ENCODE measurements at regions not wholly inside any gene's neighbourhood (a gene's known extent, or its start where the extent isn't known, plus 50 kb on each side); places are given as distances from the start of the nearest gene placed in this dataset.
"Not testable (repeated sequence)": the region's sequence is repeated elsewhere in the genome, so short reads cannot be mapped to it uniquely, and the experiment has no call there.

- Histone ChIP-seq H3K79me2 (ENCODE audit: low read length) (no peaks in the 10 kb centered on the region), H3K9me3 (ENCODE audit: insufficient read depth, low read length) (no peaks in the 10 kb centered on the region), H3K4me3 (ENCODE audit: low read length) (no peak overlapping the region), H3K27me3 (ENCODE audit: low read depth, low read length) (no peaks in the 10 kb centered on the region), H4K20me1 (ENCODE audit: insufficient read depth, low read length) (no peaks in the 10 kb centered on the region), H3K4me2 (ENCODE audit: low read length) (no peak overlapping the region), H3K9ac (ENCODE audit: low read length) (no peak overlapping the region), H3K4me1 (ENCODE audit: low read length) (no peaks in the 10 kb centered on the region), H3K36me3 (replicated peaks; ENCODE audit: low read depth, low read length) (no peaks in the 10 kb centered on the region), H3K27ac (ENCODE audit: low read length) (no peak overlapping the region), H2AFZ (ENCODE audit: low read depth, low read length) (no peak overlapping the region)
- TF ChIP-seq EZH2phosphoT487 (IDR thresholded peaks at IDR 0.05; ENCODE audit: low read depth), result no peak
Observed at GRCh38 chrX:93419642-93420041, 253.7 kb downstream of the NAP1L3 start.

GRCh38 chrX:93404121-93404520 is 269.3 kb downstream of the NAP1L3 start:
- Histone ChIP-seq H2AFZ (ENCODE audit: low read depth, low read length) (no peak overlapping the region), H3K9me3 (ENCODE audit: insufficient read depth, low read length) (no peaks in the 10 kb centered on the region), H3K4me3 (ENCODE audit: low read length) (no peak overlapping the region), H3K27me3 (ENCODE audit: low read depth, low read length) (no peaks in the 10 kb centered on the region), H3K27ac (ENCODE audit: low read length) (no peak overlapping the region), H3K9ac (ENCODE audit: low read length) (no peak overlapping the region), H4K20me1 (ENCODE audit: insufficient read depth, low read length) (no peaks in the 10 kb centered on the region), H3K4me2 (ENCODE audit: low read length) (no peak overlapping the region), H3K4me1 (ENCODE audit: low read length) (no peaks in the 10 kb centered on the region), H3K79me2 (ENCODE audit: low read length) (no peaks in the 10 kb centered on the region), H3K36me3 (replicated peaks; ENCODE audit: low read depth, low read length) (no peaks in the 10 kb centered on the region)
- TF ChIP-seq EZH2phosphoT487 (IDR thresholded peaks at IDR 0.05; ENCODE audit: low read depth) (no peak), CTCF (IDR thresholded peaks at IDR 0.05; ENCODE audit: low read depth, low read length) (no peak)

- Histone ChIP-seq H3K27me3 (ENCODE audit: low read depth, low read length) (no peaks in the 10 kb centered on the region), H3K4me3 (ENCODE audit: low read length) (no peak overlapping the region)
- TF ChIP-seq CTCF (IDR thresholded peaks at IDR 0.05; ENCODE audit: low read depth, low read length) (no peak), EZH2phosphoT487 (IDR thresholded peaks at IDR 0.05; ENCODE audit: low read depth) (no peak)
Observed at GRCh38 chrX:93354651-93355050, 318.7 kb downstream of the NAP1L3 start.

GRCh38 chrX:93346309-93346708 is 327.1 kb downstream of the NAP1L3 start:
- no peaks in the 10 kb centered on the region for H3K27me3 ChIP-seq (ENCODE audit: low read depth, low read length)
- H3K79me2 ChIP-seq (ENCODE audit: low read length), result no peaks in the 10 kb centered on the region
- no peaks in the 10 kb centered on the region for H3K9me3 ChIP-seq (ENCODE audit: insufficient read depth, low read length)
- H3K9ac ChIP-seq (ENCODE audit: low read length), result no peak overlapping the region
- no peaks in the 10 kb centered on the region; the same call in 1 of the 2 replicates for H3K4me1 ChIP-seq (ENCODE audit: low read length)
- H3K27ac ChIP-seq (ENCODE audit: low read length), result no peak overlapping the region
- no peaks in the 10 kb centered on the region for H3K36me3 ChIP-seq (replicated peaks; ENCODE audit: low read depth, low read length)
- H3K4me3 ChIP-seq (ENCODE audit: low read length), result no peak overlapping the region
- TF ChIP-seq EZH2phosphoT487 (IDR thresholded peaks at IDR 0.05; ENCODE audit: low read depth) (no peak), CTCF (IDR thresholded peaks at IDR 0.05; ENCODE audit: low read depth, low read length) (no peak)
- H2AFZ ChIP-seq (ENCODE audit: low read depth, low read length), result no peak overlapping the region
- H4K20me1 ChIP-seq (ENCODE audit: insufficient read depth, low read length), result no peaks in the 10 kb centered on the region
- no peak overlapping the region for H3K4me2 ChIP-seq (ENCODE audit: low read length)

More at GRCh38 chrX:93354651-93355050, 318.7 kb downstream of the NAP1L3 start:
- Histone ChIP-seq H3K9me3 (ENCODE audit: insufficient read depth, low read length) (no peaks in the 10 kb centered on the region), H4K20me1 (ENCODE audit: insufficient read depth, low read length) (no peaks in the 10 kb centered on the region), H2AFZ (ENCODE audit: low read depth, low read length) (no peak overlapping the region), H3K4me2 (ENCODE audit: low read length) (no peak overlapping the region), H3K27ac (ENCODE audit: low read length) (no peak overlapping the region), H3K4me1 (ENCODE audit: low read length) (no peaks in the 10 kb centered on the region; the same call in 1 of the 2 replicates), H3K79me2 (ENCODE audit: low read length) (no peaks in the 10 kb centered on the region), H3K36me3 (replicated peaks; ENCODE audit: low read depth, low read length) (no peaks in the 10 kb centered on the region), H3K9ac (ENCODE audit: low read length) (no peak overlapping the region)

- H3K4me3 ChIP-seq (ENCODE audit: low read length); H3K9ac ChIP-seq (ENCODE audit: low read length); H4K20me1 ChIP-seq (ENCODE audit: insufficient read depth, low read length): not testable (repeated sequence)
Observed at GRCh38 chrX:93344287-93344686, 329.1 kb downstream of the NAP1L3 start.

More at GRCh38 chrX:93344287-93344686, 329.1 kb downstream of the NAP1L3 start:
- H3K4me1 ChIP-seq (ENCODE audit: low read length); H2AFZ ChIP-seq (ENCODE audit: low read depth, low read length); H3K9me3 ChIP-seq (ENCODE audit: insufficient read depth, low read length); H3K27ac ChIP-seq (ENCODE audit: low read length); H3K27me3 ChIP-seq (ENCODE audit: low read depth, low read length); H3K79me2 ChIP-seq (ENCODE audit: low read length); H3K4me2 ChIP-seq (ENCODE audit: low read length); H3K36me3 ChIP-seq (replicated peaks; ENCODE audit: low read depth, low read length): not testable (repeated sequence)

Data from OCI-LY3 (cell line).